Type B pancreatic cell (in vitro differentiated cells): ENCODE measurements at regions not wholly inside any gene's neighbourhood (a gene's known extent, or its start where the extent isn't known, plus 50 kb on each side); places are given as distances from the start of the nearest gene placed in this dataset.

ENCODE experiments used
- DNase-seq: peaks from one replicate; pipeline ENCODE4 v3.0.0; 2021; ENCODE audit warnings: mixed read lengths; ENCODE audit not compliant: unreplicated experiment; ENCODE audit errors: extremely low spot score
- H3K27ac Mint-ChIP-seq: 2 replicates; pipeline ENCODE4 v1.8.0; 2021; ENCODE audit warnings: mild to moderate bottlenecking, mixed read lengths
- H3K27me3 Mint-ChIP-seq: 2 replicates; pipeline ENCODE4 v1.8.0; 2021; ENCODE audit warnings: mixed read lengths
- H3K36me3 Mint-ChIP-seq: 2 replicates; pipeline ENCODE4 v1.8.0; 2021; ENCODE audit warnings: mixed read lengths
- H3K4me1 Mint-ChIP-seq: one replicate; pipeline ENCODE4 v1.8.0; 2021; ENCODE audit warnings: mixed read lengths; ENCODE audit not compliant: unreplicated experiment
- H3K4me3 Mint-ChIP-seq: 2 replicates; pipeline ENCODE4 v1.8.0; 2021; ENCODE audit warnings: mild to moderate bottlenecking, mixed read lengths
- H3K9me3 Mint-ChIP-seq: 2 replicates; pipeline ENCODE4 v1.8.0; 2021; ENCODE audit warnings: mixed read lengths
- TF ChIP-seq, protein P1 (sequence below): fragments of 200-600 bp; sonication (generic); conservative IDR thresholded peaks from 2 replicates; pipeline ENCODE4 v1.5.0; 2021; ENCODE audit warnings: antibody characterized with exemption, mild to moderate bottlenecking

- Mint-ChIP-seq H3K27ac (no peak overlapping the region), H3K9me3 (no peaks in the 10 kb centered on the region)
- TF ChIP-seq, protein P1, sequence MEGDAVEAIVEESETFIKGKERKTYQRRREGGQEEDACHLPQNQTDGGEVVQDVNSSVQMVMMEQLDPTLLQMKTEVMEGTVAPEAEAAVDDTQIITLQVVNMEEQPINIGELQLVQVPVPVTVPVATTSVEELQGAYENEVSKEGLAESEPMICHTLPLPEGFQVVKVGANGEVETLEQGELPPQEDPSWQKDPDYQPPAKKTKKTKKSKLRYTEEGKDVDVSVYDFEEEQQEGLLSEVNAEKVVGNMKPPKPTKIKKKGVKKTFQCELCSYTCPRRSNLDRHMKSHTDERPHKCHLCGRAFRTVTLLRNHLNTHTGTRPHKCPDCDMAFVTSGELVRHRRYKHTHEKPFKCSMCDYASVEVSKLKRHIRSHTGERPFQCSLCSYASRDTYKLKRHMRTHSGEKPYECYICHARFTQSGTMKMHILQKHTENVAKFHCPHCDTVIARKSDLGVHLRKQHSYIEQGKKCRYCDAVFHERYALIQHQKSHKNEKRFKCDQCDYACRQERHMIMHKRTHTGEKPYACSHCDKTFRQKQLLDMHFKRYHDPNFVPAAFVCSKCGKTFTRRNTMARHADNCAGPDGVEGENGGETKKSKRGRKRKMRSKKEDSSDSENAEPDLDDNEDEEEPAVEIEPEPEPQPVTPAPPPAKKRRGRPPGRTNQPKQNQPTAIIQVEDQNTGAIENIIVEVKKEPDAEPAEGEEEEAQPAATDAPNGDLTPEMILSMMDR, result no peak
Measured at GRCh38 chr12:19045426-19045825, 84.1 kb upstream of the PLEKHA5 start.

GRCh38 chr12:19048943-19049342, 80.6 kb upstream of the PLEKHA5 start:
- Mint-ChIP-seq H3K27ac (no peak overlapping the region), H3K27me3 (peaks cover 14% of the 10 kb centered on the region), H3K4me1 (peaks cover 4% of the 10 kb centered on the region), H3K36me3 (peaks cover 6% of the 10 kb centered on the region), H3K4me3 (no peak overlapping the region), H3K9me3 (no peaks in the 10 kb centered on the region)
- TF ChIP-seq, protein P1, result no peak
- DNase-seq, result no peak

More at GRCh38 chr12:19045426-19045825, 84.1 kb upstream of the PLEKHA5 start:
- H3K4me3 Mint-ChIP-seq, result no peak overlapping the region
- no peaks in the 10 kb centered on the region for H3K36me3 Mint-ChIP-seq
- H3K4me1 Mint-ChIP-seq, result no peaks in the 10 kb centered on the region
- DNase-seq, result no peak
- H3K27me3 Mint-ChIP-seq, result no peaks in the 10 kb centered on the region

- no peak overlapping the region for H3K4me3 Mint-ChIP-seq
- TF ChIP-seq, protein P1, result no peak
- H3K27ac Mint-ChIP-seq, result no peak overlapping the region
- peaks cover 12% of the 10 kb centered on the region for H3K36me3 Mint-ChIP-seq
- H3K9me3 Mint-ChIP-seq, result peaks cover 6% of the 10 kb centered on the region
- H3K4me1 Mint-ChIP-seq, result peaks cover 4% of the 10 kb centered on the region
- DNase-seq, result no peak
- H3K27me3 Mint-ChIP-seq, result peaks cover 17% of the 10 kb centered on the region
Measured at GRCh38 chr12:19052689-19053088, 76.8 kb upstream of the PLEKHA5 start.

DNA sequence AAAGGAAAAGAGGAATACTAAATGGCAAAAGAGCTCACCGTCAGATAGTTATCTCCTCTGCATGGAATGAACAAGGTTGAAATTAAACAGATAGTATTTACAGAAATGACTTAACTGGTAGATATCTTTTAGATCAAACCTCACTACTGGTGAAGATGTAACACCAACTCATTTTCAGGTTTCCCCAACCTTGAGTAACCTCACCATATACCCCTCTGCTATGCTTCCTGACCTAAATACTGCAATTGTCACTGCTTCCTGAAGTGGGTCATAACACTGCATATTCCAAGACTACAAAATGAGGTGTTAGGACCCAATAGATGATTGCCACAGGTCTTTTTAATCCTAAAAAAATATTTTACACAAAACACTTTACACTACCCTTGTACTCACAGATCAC, 76.3 kb upstream of the PLEKHA5 start:
- H3K36me3 Mint-ChIP-seq, result peaks cover 12% of the 10 kb centered on the region
- no peak for DNase-seq
- H3K4me3 Mint-ChIP-seq, result no peak overlapping the region
- H3K27ac Mint-ChIP-seq, result no peak overlapping the region
- H3K4me1 Mint-ChIP-seq, result peaks cover 4% of the 10 kb centered on the region
- H3K9me3 Mint-ChIP-seq, result peaks cover 6% of the 10 kb centered on the region
- TF ChIP-seq, protein P1, result no peak
- peaks cover 17% of the 10 kb centered on the region for H3K27me3 Mint-ChIP-seq

GRCh38 chr12:19054035-19054434, 75.5 kb upstream of the PLEKHA5 start:
- DNase-seq, result no peak
- Mint-ChIP-seq H3K36me3 (peaks cover 12% of the 10 kb centered on the region), H3K4me1 (peaks cover 7% of the 10 kb centered on the region), H3K4me3 (no peak overlapping the region), H3K9me3 (peaks cover 6% of the 10 kb centered on the region), H3K27ac (no peak overlapping the region), H3K27me3 (peaks cover 17% of the 10 kb centered on the region)
- TF ChIP-seq, protein P1, result no peak

DNA sequence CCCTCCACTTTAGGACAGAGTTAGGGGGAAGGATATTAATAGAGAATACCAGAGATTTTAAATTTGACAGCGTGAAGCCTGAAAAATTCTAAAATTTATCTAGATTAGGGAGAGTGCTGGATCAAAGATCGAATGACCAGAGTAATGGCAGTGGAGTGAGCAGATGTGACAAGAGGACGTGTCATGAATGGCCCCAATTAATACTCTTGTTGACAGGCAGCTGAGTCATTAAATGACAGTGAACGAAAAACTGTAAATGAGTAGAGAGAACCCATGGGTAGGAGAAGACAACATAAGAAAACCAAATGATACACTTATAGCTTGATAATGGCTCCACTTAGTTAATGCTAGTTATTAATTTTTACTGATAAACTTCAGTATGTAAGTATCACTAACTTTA, 73.9 kb upstream of the PLEKHA5 start:
- DNase-seq, result no peak
- H3K9me3 Mint-ChIP-seq, result peaks cover 6% of the 10 kb centered on the region
- no peak overlapping the region for H3K4me3 Mint-ChIP-seq
- TF ChIP-seq, protein P1, result no peak
- H3K27me3 Mint-ChIP-seq, result peaks cover 17% of the 10 kb centered on the region
- no peak overlapping the region for H3K27ac Mint-ChIP-seq
- peaks cover 7% of the 10 kb centered on the region for H3K4me1 Mint-ChIP-seq
- peaks cover 12% of the 10 kb centered on the region for H3K36me3 Mint-ChIP-seq
